ENCODE measurements at regions not wholly inside any gene's neighbourhood (a gene's known extent, or its start where the extent isn't known, plus 50 kb on each side); places are given as distances from the start of the nearest gene placed in this dataset.

DNA sequence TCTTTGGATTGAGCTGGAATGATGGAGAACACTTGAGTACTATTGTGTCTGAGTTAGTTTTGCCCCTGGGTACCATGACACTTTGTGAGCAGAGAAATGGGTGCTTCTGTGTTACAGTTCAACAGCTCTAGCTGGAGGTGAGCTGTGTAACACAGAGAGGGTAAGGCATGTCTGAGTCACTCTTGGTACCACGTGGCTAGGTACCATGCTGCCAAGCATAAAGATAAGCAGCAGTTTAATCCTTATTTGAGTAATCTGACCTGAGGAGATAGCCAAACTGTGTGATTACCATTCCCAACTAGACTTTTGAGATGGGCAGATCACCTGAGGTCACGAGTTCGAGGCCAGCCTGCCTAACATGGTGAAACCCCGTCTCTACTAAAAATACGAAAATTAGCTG lies 122.0 kb downstream of the OLFM4 start:
- TF ChIP-seq, protein P1, sequence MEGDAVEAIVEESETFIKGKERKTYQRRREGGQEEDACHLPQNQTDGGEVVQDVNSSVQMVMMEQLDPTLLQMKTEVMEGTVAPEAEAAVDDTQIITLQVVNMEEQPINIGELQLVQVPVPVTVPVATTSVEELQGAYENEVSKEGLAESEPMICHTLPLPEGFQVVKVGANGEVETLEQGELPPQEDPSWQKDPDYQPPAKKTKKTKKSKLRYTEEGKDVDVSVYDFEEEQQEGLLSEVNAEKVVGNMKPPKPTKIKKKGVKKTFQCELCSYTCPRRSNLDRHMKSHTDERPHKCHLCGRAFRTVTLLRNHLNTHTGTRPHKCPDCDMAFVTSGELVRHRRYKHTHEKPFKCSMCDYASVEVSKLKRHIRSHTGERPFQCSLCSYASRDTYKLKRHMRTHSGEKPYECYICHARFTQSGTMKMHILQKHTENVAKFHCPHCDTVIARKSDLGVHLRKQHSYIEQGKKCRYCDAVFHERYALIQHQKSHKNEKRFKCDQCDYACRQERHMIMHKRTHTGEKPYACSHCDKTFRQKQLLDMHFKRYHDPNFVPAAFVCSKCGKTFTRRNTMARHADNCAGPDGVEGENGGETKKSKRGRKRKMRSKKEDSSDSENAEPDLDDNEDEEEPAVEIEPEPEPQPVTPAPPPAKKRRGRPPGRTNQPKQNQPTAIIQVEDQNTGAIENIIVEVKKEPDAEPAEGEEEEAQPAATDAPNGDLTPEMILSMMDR (IDR thresholded peaks at IDR 0.05; ENCODE audit: low read depth, low read length, poor library complexity, severe bottlenecking): no peak
- TF ChIP-seq EZH2phosphoT487 (IDR thresholded peaks at IDR 0.05; ENCODE audit: borderline replicate concordance, low read length): no peak
